Heart left ventricle (tissue), 13 donors: ENCODE measurements at regions not wholly inside any gene's neighbourhood (a gene's known extent, or its start where the extent isn't known, plus 50 kb on each side); places are given as distances from the start of the nearest gene placed in this dataset.

Source experiments
- POLR2A ChIP-seq, 2 donors: fragments of 450-650 bp; IDR thresholded peaks; one replicate each; pipeline ENCODE4 v1.6.1; 2017; ENCODE audit warnings: antibody characterized with exemption in 2 of 2, mild to moderate bottlenecking in 2 of 2, moderate library complexity in 2 of 2
- TF ChIP-seq, protein P1 (sequence below), 12 donors: fragments of 200-600 bp; sonication (generic) in 4 of 12; IDR thresholded peaks; one replicate each; pipeline versions ENCODE4 v1.5.0 to v1.8.0; 2018 to 2022; ENCODE audit warnings: antibody characterized with exemption in 12 of 12, mild to moderate bottlenecking in 5 of 12
- donor health status: ischemic (EF 13 %, LVEDD 7.1; RV severe dilation, severe dysfunction).
- donor health status: DM: no; HTN: yes; CAD: no.
- donor health status: DM: no; HTN: no; CAD: no.
- donor health status: ischemic (EF 25% LVEDD 6.9; RV normal size, moderate dysfunction).
- donor health status: ischemic (EF 25% LVEDD 5.7; RV mildly dilated, moderate dysfunction).
- donor health status: ischemic (EF 35%, LVEDD 5.7; RV mildly dilated, moderate dysfunction).
- donor health status: nonischemic (EF 11% LVEDD 7.7; RV severe dilation, severe dysfunction).
- donor health status: DM: yes; HTN: yes; CAD: no.
- donor health status: PGD.
- donor health status: ischemic (EF 29% LVEDD 5.4; RV normal size, mild dysfunction).
- donor health status: nonischemic (EF 23%, LVEDD 6.1; RV moderate dilation, normal function).

DNA sequence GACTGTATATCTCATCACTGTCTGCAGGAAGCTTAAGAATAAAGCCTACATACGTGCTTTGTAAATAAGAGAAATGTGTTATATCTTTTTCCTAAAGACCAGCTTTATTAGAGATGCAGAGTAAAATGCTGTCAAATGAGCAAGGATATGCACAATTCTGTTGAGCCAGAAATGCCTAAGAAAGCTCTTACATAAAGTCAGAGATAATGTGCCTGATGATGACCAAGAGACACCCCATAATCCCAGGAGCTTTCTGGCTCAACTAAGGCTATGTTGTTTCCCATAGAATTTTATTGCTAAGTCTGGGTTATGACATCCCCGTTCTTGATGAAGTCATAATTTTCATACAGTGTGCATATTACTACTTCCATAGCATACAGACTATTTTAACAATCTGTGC is 209.9 kb downstream of the GALC start:
- TF ChIP-seq, protein P1, sequence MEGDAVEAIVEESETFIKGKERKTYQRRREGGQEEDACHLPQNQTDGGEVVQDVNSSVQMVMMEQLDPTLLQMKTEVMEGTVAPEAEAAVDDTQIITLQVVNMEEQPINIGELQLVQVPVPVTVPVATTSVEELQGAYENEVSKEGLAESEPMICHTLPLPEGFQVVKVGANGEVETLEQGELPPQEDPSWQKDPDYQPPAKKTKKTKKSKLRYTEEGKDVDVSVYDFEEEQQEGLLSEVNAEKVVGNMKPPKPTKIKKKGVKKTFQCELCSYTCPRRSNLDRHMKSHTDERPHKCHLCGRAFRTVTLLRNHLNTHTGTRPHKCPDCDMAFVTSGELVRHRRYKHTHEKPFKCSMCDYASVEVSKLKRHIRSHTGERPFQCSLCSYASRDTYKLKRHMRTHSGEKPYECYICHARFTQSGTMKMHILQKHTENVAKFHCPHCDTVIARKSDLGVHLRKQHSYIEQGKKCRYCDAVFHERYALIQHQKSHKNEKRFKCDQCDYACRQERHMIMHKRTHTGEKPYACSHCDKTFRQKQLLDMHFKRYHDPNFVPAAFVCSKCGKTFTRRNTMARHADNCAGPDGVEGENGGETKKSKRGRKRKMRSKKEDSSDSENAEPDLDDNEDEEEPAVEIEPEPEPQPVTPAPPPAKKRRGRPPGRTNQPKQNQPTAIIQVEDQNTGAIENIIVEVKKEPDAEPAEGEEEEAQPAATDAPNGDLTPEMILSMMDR (IDR thresholded peaks at IDR 0.05): no peak
- TF ChIP-seq POLR2A (IDR thresholded peaks at IDR 0.05): no peak
